Omental fat pad (tissue), 3 donors: ENCODE measurements at regions not wholly inside any gene's neighbourhood (a gene's known extent, or its start where the extent isn't known, plus 50 kb on each side); places are given as distances from the start of the nearest gene placed in this dataset.
"Not testable (repeated sequence)": the region's sequence is repeated elsewhere in the genome, so short reads cannot be mapped to it uniquely, and the experiment has no call there.

ENCODE experiments used
- ATAC-seq: fragments of 150-250 bp; one replicate; pipeline ENCODE4 v1.9.1; 2016; ENCODE audit warnings: mild to moderate bottlenecking, moderate library complexity; ENCODE audit not compliant: low FRiP score
- DNase-seq: peaks from one replicate; pipeline ENCODE4 v3.0.0-alpha.2; 2019; ENCODE audit warnings: low spot score
- CTCF ChIP-seq, 3 donors: fragments of 450-650 bp; IDR thresholded peaks; one replicate each; pipeline ENCODE4 v1.5.1; 2016 to 2017; ENCODE audit warnings: antibody characterized with exemption in 3 of 3, mild to moderate bottlenecking in 3 of 3, moderate library complexity in 2 of 3

- TF ChIP-seq CTCF (IDR thresholded peaks at IDR 0.05): no peak
- ATAC-seq (no peak), DNase-seq (no peak)
Observed at GRCh38 chr13:87953381-87953780, 282.2 kb downstream of the SLITRK5 start.

DNA sequence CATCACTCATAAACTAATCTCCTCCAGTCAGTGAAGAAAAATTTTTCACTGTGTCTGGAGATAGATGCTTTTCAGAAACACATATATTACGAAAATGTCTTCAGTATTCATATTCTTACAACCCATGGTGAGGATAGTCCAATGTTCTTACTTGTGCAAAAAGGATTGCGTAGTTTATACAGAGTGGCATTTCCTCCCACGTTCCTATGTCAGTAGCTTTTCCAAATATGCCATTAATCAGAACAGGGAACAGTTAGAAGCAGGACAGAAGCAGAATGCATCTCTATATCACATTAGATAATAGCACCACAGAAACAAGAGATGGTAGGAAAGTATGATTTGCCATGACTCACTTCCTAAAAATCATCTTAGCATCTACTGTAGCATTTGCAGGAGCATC, 282.9 kb downstream of the SLITRK5 start:
- ATAC-seq: no peak
- no peak for TF ChIP-seq CTCF (IDR thresholded peaks at IDR 0.05)
- DNase-seq: no peak

DNA sequence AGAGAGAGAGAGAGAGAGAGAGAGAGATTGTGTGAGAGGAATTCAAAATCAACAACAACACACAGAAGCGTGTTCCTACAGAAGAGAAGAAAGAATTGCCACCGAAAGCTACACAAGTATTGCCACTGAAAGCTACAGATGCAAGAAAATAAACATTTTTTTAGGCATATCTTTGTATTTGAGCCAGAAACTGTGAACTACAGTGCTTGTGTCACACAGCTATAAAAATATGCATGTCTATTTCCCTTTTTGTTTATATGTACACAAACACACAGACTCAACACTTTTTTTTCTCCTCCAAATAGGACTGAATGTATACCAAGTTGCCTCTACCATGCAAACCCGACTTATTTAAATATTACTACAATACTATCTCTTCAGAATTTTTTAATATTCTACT, 290.4 kb downstream of the SLITRK5 start:
- no peak for TF ChIP-seq CTCF (IDR thresholded peaks at IDR 0.05)
- ATAC-seq: no peak
- DNase-seq: no peak

GRCh38 chr13:87972568-87972967, 301.4 kb downstream of the SLITRK5 start:
- ATAC-seq (no peak), DNase-seq (no peak)
- no peak for TF ChIP-seq CTCF (IDR thresholded peaks at IDR 0.05)

DNA sequence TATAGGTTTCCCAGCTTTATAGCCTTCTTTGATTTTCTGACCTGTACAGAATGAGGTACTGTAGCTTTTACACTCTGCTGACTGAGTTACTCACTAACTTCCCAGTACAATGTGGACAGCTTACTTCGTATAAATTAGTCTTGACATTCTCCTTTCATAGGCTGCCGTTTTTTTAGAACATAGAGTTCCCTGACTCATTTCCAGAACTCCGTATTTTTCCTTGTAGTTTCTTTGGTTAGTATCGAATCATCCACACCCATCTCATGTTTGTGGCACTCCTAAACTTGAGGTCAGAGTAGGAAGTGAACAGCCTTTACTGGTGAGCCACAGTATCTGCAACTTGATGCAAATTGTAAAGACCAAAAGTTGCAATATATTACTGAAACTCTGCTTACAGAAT, 303.9 kb downstream of the SLITRK5 start:
- no peak for TF ChIP-seq CTCF (IDR thresholded peaks at IDR 0.05)
- ATAC-seq (no peak), DNase-seq (no peak)

DNA sequence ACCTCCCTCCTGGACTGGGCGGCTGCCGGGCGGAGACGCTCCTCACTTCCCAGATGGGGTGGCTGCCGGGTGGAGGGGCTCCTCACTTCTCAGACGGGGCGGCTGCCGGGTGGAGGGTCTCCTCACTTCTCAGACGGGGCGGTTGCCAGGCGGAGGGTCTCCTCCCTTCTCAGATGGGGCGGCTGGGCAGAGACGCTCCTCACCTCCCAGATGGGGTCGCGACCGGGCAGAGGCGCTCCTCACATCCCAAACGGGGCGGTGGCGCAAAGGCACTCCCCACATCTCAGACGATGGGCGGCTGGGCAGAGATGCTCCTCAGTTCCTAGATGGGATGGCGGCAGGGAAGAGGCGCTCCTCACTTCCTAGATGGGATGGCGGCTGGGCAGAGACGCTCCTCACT, 305.5 kb downstream of the SLITRK5 start:
- ATAC-seq, DNase-seq: not testable (repeated sequence)

DNA sequence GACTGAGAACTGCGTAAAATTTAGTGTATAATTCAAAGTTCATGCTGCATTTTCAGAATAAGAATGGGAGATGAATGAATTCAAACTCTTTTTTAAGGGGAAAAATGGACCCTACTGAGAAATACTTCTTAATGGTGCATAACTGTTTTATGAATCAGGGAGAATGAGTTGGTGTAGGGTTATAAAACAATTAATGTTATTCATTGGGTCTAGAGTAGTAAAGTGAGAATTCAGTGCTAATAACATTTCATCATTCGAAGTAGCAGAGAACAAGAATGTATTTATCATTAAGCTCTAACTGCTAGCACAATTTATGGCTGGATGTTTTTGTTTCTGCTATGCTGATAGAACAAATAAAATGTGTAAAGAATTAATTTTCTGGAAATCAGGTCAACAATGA, 310.2 kb downstream of the SLITRK5 start:
- no peak for TF ChIP-seq CTCF (IDR thresholded peaks at IDR 0.05)
- DNase-seq: no peak
- ATAC-seq: no peak

DNA sequence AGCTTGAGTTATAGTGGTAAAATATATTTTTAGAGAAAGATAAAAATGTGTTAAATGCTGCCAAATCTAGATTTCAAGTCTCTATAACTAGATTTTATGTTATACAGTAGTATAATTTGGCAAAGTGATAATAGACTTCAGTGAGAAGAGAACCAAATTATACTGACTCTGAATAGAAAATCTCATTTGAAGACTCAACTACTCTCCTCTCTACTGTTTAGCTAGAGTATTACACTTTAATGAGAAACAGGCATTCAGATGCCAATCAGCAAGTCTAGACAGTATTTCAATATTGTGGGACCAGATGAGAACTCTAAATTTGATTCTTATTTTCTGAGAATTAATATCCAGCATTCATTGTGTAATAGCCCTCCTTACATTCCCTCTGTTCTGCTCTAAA, 311.2 kb downstream of the SLITRK5 start:
- no peak for TF ChIP-seq CTCF (IDR thresholded peaks at IDR 0.05)
- DNase-seq (no peak), ATAC-seq (no peak)
